ENCODE measurements at regions not wholly inside any gene's neighbourhood (a gene's known extent, or its start where the extent isn't known, plus 50 kb on each side); places are given as distances from the start of the nearest gene placed in this dataset.

GRCh38 chr3:83813176-83813575 lies 1145.6 kb upstream of the CADM2 start:
- no peak overlapping the region for H2AFZ ChIP-seq (ENCODE audit: low read length)
- TF ChIP-seq EZH2phosphoT487 (IDR thresholded peaks at IDR 0.05; ENCODE audit: borderline replicate concordance, low read length) (no peak), EZH2 (IDR thresholded peaks at IDR 0.05; ENCODE audit: low read length, unreplicated experiment) (no peak)
- TF ChIP-seq, protein P1, sequence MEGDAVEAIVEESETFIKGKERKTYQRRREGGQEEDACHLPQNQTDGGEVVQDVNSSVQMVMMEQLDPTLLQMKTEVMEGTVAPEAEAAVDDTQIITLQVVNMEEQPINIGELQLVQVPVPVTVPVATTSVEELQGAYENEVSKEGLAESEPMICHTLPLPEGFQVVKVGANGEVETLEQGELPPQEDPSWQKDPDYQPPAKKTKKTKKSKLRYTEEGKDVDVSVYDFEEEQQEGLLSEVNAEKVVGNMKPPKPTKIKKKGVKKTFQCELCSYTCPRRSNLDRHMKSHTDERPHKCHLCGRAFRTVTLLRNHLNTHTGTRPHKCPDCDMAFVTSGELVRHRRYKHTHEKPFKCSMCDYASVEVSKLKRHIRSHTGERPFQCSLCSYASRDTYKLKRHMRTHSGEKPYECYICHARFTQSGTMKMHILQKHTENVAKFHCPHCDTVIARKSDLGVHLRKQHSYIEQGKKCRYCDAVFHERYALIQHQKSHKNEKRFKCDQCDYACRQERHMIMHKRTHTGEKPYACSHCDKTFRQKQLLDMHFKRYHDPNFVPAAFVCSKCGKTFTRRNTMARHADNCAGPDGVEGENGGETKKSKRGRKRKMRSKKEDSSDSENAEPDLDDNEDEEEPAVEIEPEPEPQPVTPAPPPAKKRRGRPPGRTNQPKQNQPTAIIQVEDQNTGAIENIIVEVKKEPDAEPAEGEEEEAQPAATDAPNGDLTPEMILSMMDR (conservative IDR thresholded peaks at IDR 0.05; ENCODE audit: low read depth, low read length), result no peak
- H3K27ac ChIP-seq (ENCODE audit: low read length), result no peak overlapping the region
- no peak overlapping the region for H3K9ac ChIP-seq (ENCODE audit: low read length)
- H3K36me3 ChIP-seq (ENCODE audit: low read depth, low read length), result no peaks in the 10 kb centered on the region
- POLR2A ChIA-PET (ENCODE audit: unreplicated experiment), result no interaction called here
- no peaks in the 10 kb centered on the region for H3K9me2 ChIP-seq (replicated peaks; ENCODE audit: low read length)
- no peaks in the 10 kb centered on the region for H3F3A ChIP-seq (ENCODE audit: low read length, unreplicated experiment)
- ATAC-seq (no peak), DNase-seq (no peak)
- no peaks in the 10 kb centered on the region for H3K4me1 ChIP-seq (ENCODE audit: insufficient read depth, low read length)
- H3K4me3 ChIP-seq (ENCODE audit: low read length), result no peak overlapping the region
- intact Hi-C loops (cut with micrococcal nuclease), result no loop called here
- CTCF ChIA-PET, result no interaction called here
- no peak overlapping the region for H3K4me2 ChIP-seq (ENCODE audit: low read length)
- H3K27me3 ChIP-seq (ENCODE audit: low read length), result no peaks in the 10 kb centered on the region
- BruUV-seq (replicated peaks), result no TSS peak
- H4K20me1 ChIP-seq (ENCODE audit: low read length), result no peaks in the 10 kb centered on the region
- H3K9me3 ChIP-seq (ENCODE audit: low read length), result no peaks in the 10 kb centered on the region
- H3K79me2 ChIP-seq (ENCODE audit: low read length), result no peaks in the 10 kb centered on the region

- Histone ChIP-seq H3K9me2 (replicated peaks; ENCODE audit: low read length) (no peaks in the 10 kb centered on the region), H4K20me1 (ENCODE audit: low read length) (no peaks in the 10 kb centered on the region), H3K36me3 (ENCODE audit: low read depth, low read length) (no peaks in the 10 kb centered on the region), H3K27me3 (ENCODE audit: low read length) (no peaks in the 10 kb centered on the region), H2AFZ (ENCODE audit: low read length) (no peak overlapping the region), H3K4me2 (ENCODE audit: low read length) (no peak overlapping the region), H3K9me3 (ENCODE audit: low read length) (no peaks in the 10 kb centered on the region), H3K4me3 (ENCODE audit: low read length) (no peak overlapping the region), H3K79me2 (ENCODE audit: low read length) (no peaks in the 10 kb centered on the region), H3K9ac (ENCODE audit: low read length) (no peak overlapping the region), H3K4me1 (ENCODE audit: insufficient read depth, low read length) (no peaks in the 10 kb centered on the region), H3F3A (ENCODE audit: low read length, unreplicated experiment) (no peaks in the 10 kb centered on the region), H3K27ac (ENCODE audit: low read length) (no peak overlapping the region)
- ChIA-PET POLR2A (ENCODE audit: unreplicated experiment) (no interaction called here), CTCF (no interaction called here)
- intact Hi-C loops (cut with micrococcal nuclease), result no loop called here
- TF ChIP-seq EZH2phosphoT487 (IDR thresholded peaks at IDR 0.05; ENCODE audit: borderline replicate concordance, low read length) (no peak), EZH2 (IDR thresholded peaks at IDR 0.05; ENCODE audit: low read length, unreplicated experiment) (no peak)
- TF ChIP-seq, protein P1 (conservative IDR thresholded peaks at IDR 0.05; ENCODE audit: low read depth, low read length), result no peak
- ATAC-seq, result no peak
- BruUV-seq (replicated peaks), result no TSS peak
- no peak for DNase-seq
Measured at GRCh38 chr3:83816653-83817052, 1142.1 kb upstream of the CADM2 start.

GRCh38 chr3:83821506-83821905 lies 1137.3 kb upstream of the CADM2 start:
- Histone ChIP-seq H3K9me2 (replicated peaks; ENCODE audit: low read length) (0 out of 2 replicates have a peak, but pooled peaks cover 3% of the 10 kb centered on the region), H3K4me2 (ENCODE audit: low read length) (no peak overlapping the region), H3F3A (ENCODE audit: low read length, unreplicated experiment) (no peaks in the 10 kb centered on the region), H3K27ac (ENCODE audit: low read length) (no peak overlapping the region), H3K4me1 (ENCODE audit: insufficient read depth, low read length) (no peaks in the 10 kb centered on the region), H3K9me3 (ENCODE audit: low read length) (no peaks in the 10 kb centered on the region), H3K27me3 (ENCODE audit: low read length) (no peaks in the 10 kb centered on the region), H3K4me3 (ENCODE audit: low read length) (no peak overlapping the region), H3K36me3 (ENCODE audit: low read depth, low read length) (no peaks in the 10 kb centered on the region), H3K79me2 (ENCODE audit: low read length) (no peaks in the 10 kb centered on the region), H4K20me1 (ENCODE audit: low read length) (no peaks in the 10 kb centered on the region), H3K9ac (ENCODE audit: low read length) (no peak overlapping the region), H2AFZ (ENCODE audit: low read length) (no peak overlapping the region)
- intact Hi-C loops (cut with micrococcal nuclease), result no loop called here
- ChIA-PET POLR2A (ENCODE audit: unreplicated experiment) (no interaction called here), CTCF (no interaction called here)
- TF ChIP-seq EZH2 (IDR thresholded peaks at IDR 0.05; ENCODE audit: low read length, unreplicated experiment) (no peak), EZH2phosphoT487 (IDR thresholded peaks at IDR 0.05; ENCODE audit: borderline replicate concordance, low read length) (no peak)
- TF ChIP-seq, protein P1 (conservative IDR thresholded peaks at IDR 0.05; ENCODE audit: low read depth, low read length), result no peak
- ATAC-seq, result no peak
- no peak for DNase-seq
- BruUV-seq (replicated peaks), result no TSS peak
